Adrenal gland (tissue), 9 donors: ENCODE measurements at regions not wholly inside any gene's neighbourhood (a gene's known extent, or its start where the extent isn't known, plus 50 kb on each side); places are given as distances from the start of the nearest gene placed in this dataset.
A peak's percentile ranks its signal among the peaks of the same experiment; 100 is the strongest.

Experiments
- DNase-seq, 7 donors: peaks; one replicate each; pipeline ENCODE4 v3.0.0-alpha.2; 2019 to 2020
- H3K27ac ChIP-seq, 5 donors: fragments of 200-600 bp; sonication (generic) in 4 of 5; 1 replicate in 3 of 5; 2 replicates in 2 of 5; pipeline versions ENCODE4 v1.5.1 to v1.8.0; 2016 to 2020; ENCODE audit warnings: mild to moderate bottlenecking in 1 of 5
- H3K27me3 ChIP-seq: fragments of 200-600 bp; 2 replicates; pipeline ENCODE4 v1.8.0; 2021
- H3K36me3 ChIP-seq, 2 donors: fragments of 200-600 bp; replicated peaks in 1 of 2; 1 replicate in 1 of 2; 2 replicates in 1 of 2; pipeline versions ENCODE4 v1.5.1 to v1.8.0; 2018 to 2022
- H3K4me1 ChIP-seq, 2 donors: fragments of 200-600 bp; replicated peaks in 1 of 2; 1 replicate in 1 of 2; 2 replicates in 1 of 2; pipeline versions ENCODE4 v1.5.1 to v1.8.0; 2018 to 2021
- H3K4me3 ChIP-seq, 4 donors: fragments of 200-600 bp; sonication (generic) in 3 of 4; one replicate each; pipeline ENCODE4 v1.5.1; 2016 to 2018
- H3K9me3 ChIP-seq, 3 donors: fragments of 200-600 bp; sonication (generic) in 1 of 3; replicated peaks in 1 of 3; 1 replicate in 2 of 3; 2 replicates in 1 of 3; pipeline versions ENCODE4 v1.5.1 to v1.8.0; 2016 to 2021
- CTCF ChIP-seq, 6 experiments: fragments of 450-650 bp in 4 of 6; fragments of 200-600 bp in 2 of 6; sonication (generic) in 1 of 6; IDR thresholded peaks; 1 replicate in 5 of 6; 2 replicates in 1 of 6; pipeline versions ENCODE4 v1.5.1 to v1.8.0; 2016 to 2021; ENCODE audit warnings: antibody characterized with exemption in 6 of 6, mild to moderate bottlenecking in 2 of 6, moderate library complexity in 1 of 6
- POLR2A ChIP-seq, 2 donors: fragments of 450-650 bp; IDR thresholded peaks; one replicate each; pipeline ENCODE4 v1.6.1; 2017; ENCODE audit warnings: antibody characterized with exemption in 2 of 2, mild to moderate bottlenecking in 2 of 2, moderate library complexity in 1 of 2
- WGBS, 4 donors: extraction: QIAGEN DNeasy Blood & Tissue Kit in 2 of 4; methylation state at CpG; one replicate each; pipeline versions ENCODE4 v1.1.5 to v1.1.7; 2013 to 2017; 5-methylcytosine and 5-hydroxymethylcytosine counted together
- intact Hi-C, 2 donors: fragments of 100-400 bp; cut with DNase I; formaldehyde crosslinking; loops; one replicate each; pipeline versions ENCODE4 v1.14.1 to v1.15.0; 2022 to 2023
- donor health status: healthy with polysubstance abuse.
- donor health status: Bipolar disorder and iron deficiency.
- donor health status: DM: yes; HTN: yes; CAD: no.
- donor health status: DM: no; HTN: no; CAD: no.
- donor health status: DM: no; HTN: no; CAD: no.

GRCh38 chr13:112203614-112204013 lies 136.7 kb downstream of the SOX1 start:
- Histone ChIP-seq H3K36me3 (no peaks in the 10 kb centered on the region), H3K4me3 (no peak overlapping the region), H3K27ac (no peak overlapping the region), H3K9me3 (no peaks in the 10 kb centered on the region), H3K27me3 (peaks cover 11% of the 10 kb centered on the region), H3K4me1 (no peaks in the 10 kb centered on the region)
- TF ChIP-seq CTCF (IDR thresholded peaks at IDR 0.05) (no peak), POLR2A (IDR thresholded peaks at IDR 0.05) (no peak)
- no peak for DNase-seq
- WGBS, 4 donors = 73 to 85% (median 83%) methylated on average over 3 to 6 of the region's 6 CpGs
- intact Hi-C loops = no loop called here

DNA sequence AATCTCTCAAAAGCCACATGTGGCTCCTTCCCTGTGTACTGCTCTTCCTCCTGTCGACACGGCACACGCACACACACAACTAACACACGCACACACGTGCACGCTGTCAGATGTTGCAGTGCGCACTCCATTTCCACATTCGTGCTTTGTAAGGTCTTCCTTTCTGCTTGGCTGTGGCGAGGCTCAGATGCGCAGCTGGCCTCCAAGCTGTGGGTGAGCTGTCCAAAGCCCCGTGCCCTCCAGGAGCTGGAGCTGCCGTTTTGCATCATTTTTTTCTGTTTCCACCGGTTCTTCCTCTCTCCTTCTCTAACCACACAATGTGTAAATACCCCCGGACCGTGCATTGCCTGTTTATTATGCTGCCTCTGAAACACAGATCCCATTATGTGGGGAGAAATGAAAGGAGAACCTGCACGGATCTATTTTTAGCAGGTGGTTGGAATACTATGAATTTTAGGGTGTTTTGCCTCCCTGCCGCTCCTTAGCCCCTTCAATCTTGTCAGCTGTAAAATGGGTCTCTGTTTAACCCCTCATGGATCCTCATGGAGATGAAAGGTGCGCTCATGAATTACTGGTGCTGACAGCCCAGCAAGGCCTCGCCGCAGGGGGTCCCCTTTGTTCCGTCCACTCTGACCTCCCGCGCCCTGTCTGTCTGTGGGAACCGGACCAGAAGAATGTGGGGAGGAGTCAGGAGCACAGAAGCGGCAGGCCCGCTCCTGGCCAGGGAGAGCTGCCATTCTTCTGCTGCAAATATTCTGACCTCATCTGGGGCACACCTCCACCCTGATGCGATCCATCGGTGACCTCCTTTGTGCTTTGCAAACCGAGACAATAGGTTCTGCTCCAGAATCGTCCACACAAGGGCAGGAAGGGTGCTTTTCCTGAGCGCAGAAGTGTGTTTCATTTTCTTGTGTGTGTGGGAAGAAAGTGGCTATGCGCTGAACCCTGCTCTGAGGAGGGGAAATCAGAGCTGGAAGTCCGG lies 137.7 kb downstream of the SOX1 start:
- Histone ChIP-seq H3K9me3 (no peaks in the 10 kb centered on the region), H3K4me3 (no peak overlapping the region), H3K36me3 (no peaks in the 10 kb centered on the region), H3K4me1 (no peaks in the 10 kb centered on the region), H3K27ac (no peak overlapping the region), H3K27me3 (peaks cover 11% of the 10 kb centered on the region)
- intact Hi-C loops = no loop called here
- peak in 2 of 7 donors; percentile 19 to 52 for DNase-seq
- 18 to 24% (median 20%) methylated on average over 29 to 33 of the region's 33 CpGs for WGBS, 4 donors
- TF ChIP-seq POLR2A (IDR thresholded peaks at IDR 0.05) (no peak), CTCF (IDR thresholded peaks at IDR 0.05) (no peak)

GRCh38 chr13:112205990-112206389 lies 139.0 kb downstream of the SOX1 start:
- no peak for TF ChIP-seq CTCF (IDR thresholded peaks at IDR 0.05)
- no peak for TF ChIP-seq POLR2A (IDR thresholded peaks at IDR 0.05)

DNA sequence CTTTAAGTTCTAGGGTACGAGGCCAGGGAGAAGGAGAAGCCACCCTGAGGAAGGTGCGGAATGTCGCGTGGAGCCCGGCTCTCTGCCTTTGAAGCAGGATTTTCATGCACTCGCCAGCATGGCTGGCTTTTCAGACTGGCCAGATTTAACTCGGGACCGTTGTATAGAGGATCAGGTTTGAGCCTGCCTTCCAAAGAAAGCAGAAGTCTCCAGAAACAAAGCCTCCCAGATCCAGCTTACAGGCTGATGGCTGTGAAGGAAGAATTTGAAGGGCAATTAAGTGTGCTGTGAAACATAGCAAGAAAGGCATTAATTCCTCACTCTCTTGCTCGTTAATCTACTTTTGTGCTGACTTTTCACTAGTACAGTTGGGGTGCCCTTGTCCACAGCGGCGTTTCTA lies 140.2 kb downstream of the SOX1 start:
- WGBS, 4 donors = 38 to 46% (median 41%) methylated on average over 11 of the region's 11 CpGs
- peaks cover 8% of the 10 kb centered on the region for H3K27me3 ChIP-seq
- intact Hi-C loops = no loop called here

More at GRCh38 chr13:112205990-112206389, 139.0 kb downstream of the SOX1 start:
- Histone ChIP-seq H3K27ac (no peak overlapping the region), H3K36me3 (no peaks in the 10 kb centered on the region), H3K4me1 (no peaks in the 10 kb centered on the region), H3K9me3 (no peaks in the 10 kb centered on the region), H3K4me3 (no peak overlapping the region), H3K27me3 (peaks cover 11% of the 10 kb centered on the region)
- no peak for DNase-seq
- WGBS, 4 donors = 15 to 34% (median 24%) methylated on average over 12 of the region's 12 CpGs
- intact Hi-C loops = no loop called here

More for the DNA sequence above, 140.2 kb downstream of the SOX1 start:
- H3K27ac ChIP-seq = no peak overlapping the region
- no peaks in the 10 kb centered on the region for H3K4me1 ChIP-seq
- TF ChIP-seq CTCF (IDR thresholded peaks at IDR 0.05) = no peak
- no peak for TF ChIP-seq POLR2A (IDR thresholded peaks at IDR 0.05)
- H3K9me3 ChIP-seq = no peaks in the 10 kb centered on the region
- no peaks in the 10 kb centered on the region for H3K36me3 ChIP-seq
- H3K4me3 ChIP-seq = no peak overlapping the region
- no peak for DNase-seq
